NT2/D1 (cell line): ENCODE measurements at regions not wholly inside any gene's neighbourhood (a gene's known extent, or its start where the extent isn't known, plus 50 kb on each side); places are given as distances from the start of the nearest gene placed in this dataset.

ENCODE experiments used
- SUZ12 ChIP-seq: IDR thresholded peaks from 2 replicates; pipeline ENCODE4 v1.6.1; 2011; ENCODE audit not compliant: insufficient read length, insufficient read depth; ENCODE audit errors: extremely low read depth
- YY1 ChIP-seq: IDR thresholded peaks from 2 replicates; pipeline ENCODE4 v1.6.1; 2011; ENCODE audit not compliant: insufficient read length, insufficient read depth
- ZNF274 ChIP-seq: IDR thresholded peaks from 2 replicates; pipeline ENCODE4 v1.6.1; 2011; ENCODE audit warnings: mild to moderate bottlenecking, low read depth, low read length

DNA sequence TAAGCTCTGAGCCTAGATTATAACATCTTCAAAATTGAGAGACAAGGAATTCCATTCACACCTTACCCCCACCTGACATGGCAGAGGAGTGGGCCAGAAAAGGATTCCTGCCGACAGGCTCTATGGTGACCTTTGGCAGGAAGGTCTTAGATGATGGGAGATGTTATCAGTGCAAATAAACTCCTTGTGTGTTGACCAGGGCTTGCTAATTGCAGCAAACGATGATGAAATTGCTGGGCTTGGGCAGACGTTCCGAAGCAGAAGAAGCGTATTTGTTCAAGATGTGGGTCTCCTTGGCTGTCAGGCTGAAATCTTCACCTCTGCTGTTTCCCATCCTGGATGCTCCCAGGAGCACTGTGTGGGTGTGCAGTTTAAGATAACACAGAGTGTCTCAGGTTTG is 183.7 kb upstream of the CADM1 start:
- TF ChIP-seq YY1 (no peak), ZNF274 (no peak), SUZ12 (no peak)
